ENCODE measurements at regions not wholly inside any gene's neighbourhood (a gene's known extent, or its start where the extent isn't known, plus 50 kb on each side); places are given as distances from the start of the nearest gene placed in this dataset.

- DNase-seq (ENCODE audit: insufficient read length, low spot score): no peak
- no peak for FAIRE-seq
- TF ChIP-seq POU2F2 (IDR thresholded peaks at IDR 0.05; ENCODE audit: low read depth, low read length) (no peak), PAX5 (IDR thresholded peaks at IDR 0.05; ENCODE audit: insufficient read depth, low read length, severe bottlenecking) (no peak), TAF1 (IDR thresholded peaks at IDR 0.05; ENCODE audit: low read depth, low read length) (no peak), SPI1 (IDR thresholded peaks at IDR 0.05; ENCODE audit: low read depth, low read length) (no peak), POLR2A (IDR thresholded peaks at IDR 0.05; ENCODE audit: low read depth, low read length) (no peak), POLR2AphosphoS5 (IDR thresholded peaks at IDR 0.05; ENCODE audit: low read depth, low read length) (no peak)
Observed at GRCh38 chr14:58776516-58776915, 138.8 kb downstream of the DACT1 start.

GRCh38 chr14:58777541-58777979 lies 139.8 kb downstream of the DACT1 start:
- TF ChIP-seq PAX5 (IDR thresholded peaks at IDR 0.05; ENCODE audit: insufficient read depth, low read length, severe bottlenecking): no peak

GRCh38 chr14:58778202-58778601 lies 140.4 kb downstream of the DACT1 start:
- TF ChIP-seq POU2F2 (IDR thresholded peaks at IDR 0.05; ENCODE audit: low read depth, low read length): no peak
- TF ChIP-seq PAX5 (IDR thresholded peaks at IDR 0.05; ENCODE audit: insufficient read depth, low read length, severe bottlenecking): no peak
- no peak for TF ChIP-seq POLR2AphosphoS5 (IDR thresholded peaks at IDR 0.05; ENCODE audit: low read depth, low read length)
- no peak for TF ChIP-seq SPI1 (IDR thresholded peaks at IDR 0.05; ENCODE audit: low read depth, low read length)
- no peak for TF ChIP-seq TAF1 (IDR thresholded peaks at IDR 0.05; ENCODE audit: low read depth, low read length)
- no peak for TF ChIP-seq POLR2A (IDR thresholded peaks at IDR 0.05; ENCODE audit: low read depth, low read length)
- no peak for FAIRE-seq

More at GRCh38 chr14:58777541-58777979, 139.8 kb downstream of the DACT1 start:
- DNase-seq (ENCODE audit: insufficient read length, low spot score) (no peak), FAIRE-seq (no peak)

GRCh38 chr14:58779376-58779775 lies 141.6 kb downstream of the DACT1 start:
- FAIRE-seq: no peak
- no peak for DNase-seq (ENCODE audit: insufficient read length, low spot score)
- no peak for TF ChIP-seq POLR2AphosphoS5 (IDR thresholded peaks at IDR 0.05; ENCODE audit: low read depth, low read length)
- TF ChIP-seq PAX5 (IDR thresholded peaks at IDR 0.05; ENCODE audit: insufficient read depth, low read length, severe bottlenecking): no peak
- no peak for TF ChIP-seq POU2F2 (IDR thresholded peaks at IDR 0.05; ENCODE audit: low read depth, low read length)
- no peak for TF ChIP-seq SPI1 (IDR thresholded peaks at IDR 0.05; ENCODE audit: low read depth, low read length)
- no peak for TF ChIP-seq TAF1 (IDR thresholded peaks at IDR 0.05; ENCODE audit: low read depth, low read length)
- no peak for TF ChIP-seq POLR2A (IDR thresholded peaks at IDR 0.05; ENCODE audit: low read depth, low read length)

More at GRCh38 chr14:58778202-58778601, 140.4 kb downstream of the DACT1 start:
- no peak for DNase-seq (ENCODE audit: insufficient read length, low spot score)

- FAIRE-seq: no peak
- no peak for TF ChIP-seq SPI1 (IDR thresholded peaks at IDR 0.05; ENCODE audit: low read depth, low read length)
- no peak for TF ChIP-seq TAF1 (IDR thresholded peaks at IDR 0.05; ENCODE audit: low read depth, low read length)
- TF ChIP-seq POU2F2 (IDR thresholded peaks at IDR 0.05; ENCODE audit: low read depth, low read length): no peak
- no peak for TF ChIP-seq POLR2A (IDR thresholded peaks at IDR 0.05; ENCODE audit: low read depth, low read length)
- TF ChIP-seq POLR2AphosphoS5 (IDR thresholded peaks at IDR 0.05; ENCODE audit: low read depth, low read length): no peak
- TF ChIP-seq PAX5 (IDR thresholded peaks at IDR 0.05; ENCODE audit: insufficient read depth, low read length, severe bottlenecking): no peak
- DNase-seq (ENCODE audit: insufficient read length, low spot score): no peak
Observed at GRCh38 chr14:58780185-58780584, 142.4 kb downstream of the DACT1 start.

GRCh38 chr14:58780605-58781004 lies 142.8 kb downstream of the DACT1 start:
- FAIRE-seq: no peak
- TF ChIP-seq POLR2A (IDR thresholded peaks at IDR 0.05; ENCODE audit: low read depth, low read length) (no peak), POU2F2 (IDR thresholded peaks at IDR 0.05; ENCODE audit: low read depth, low read length) (no peak), POLR2AphosphoS5 (IDR thresholded peaks at IDR 0.05; ENCODE audit: low read depth, low read length) (no peak), TAF1 (IDR thresholded peaks at IDR 0.05; ENCODE audit: low read depth, low read length) (no peak), PAX5 (IDR thresholded peaks at IDR 0.05; ENCODE audit: insufficient read depth, low read length, severe bottlenecking) (no peak), SPI1 (IDR thresholded peaks at IDR 0.05; ENCODE audit: low read depth, low read length) (no peak)

GRCh38 chr14:58782011-58782410 lies 144.2 kb downstream of the DACT1 start:
- FAIRE-seq: no peak
- no peak for DNase-seq (ENCODE audit: insufficient read length, low spot score)
- TF ChIP-seq POU2F2 (IDR thresholded peaks at IDR 0.05; ENCODE audit: low read depth, low read length) (no peak), POLR2AphosphoS5 (IDR thresholded peaks at IDR 0.05; ENCODE audit: low read depth, low read length) (no peak)

More at GRCh38 chr14:58780605-58781004, 142.8 kb downstream of the DACT1 start:
- DNase-seq (ENCODE audit: insufficient read length, low spot score): no peak

GRCh38 chr14:58783792-58784511 lies 146.2 kb downstream of the DACT1 start:
- FAIRE-seq: no peak
- TF ChIP-seq TAF1 (IDR thresholded peaks at IDR 0.05; ENCODE audit: low read depth, low read length) (no peak), POLR2A (IDR thresholded peaks at IDR 0.05; ENCODE audit: low read depth, low read length) (no peak), PAX5 (IDR thresholded peaks at IDR 0.05; ENCODE audit: insufficient read depth, low read length, severe bottlenecking) (no peak), POU2F2 (IDR thresholded peaks at IDR 0.05; ENCODE audit: low read depth, low read length) (no peak)
- no peak for DNase-seq (ENCODE audit: insufficient read length, low spot score)

GRCh38 chr14:58784931-58785330 lies 147.2 kb downstream of the DACT1 start:
- TF ChIP-seq TAF1 (IDR thresholded peaks at IDR 0.05; ENCODE audit: low read depth, low read length) (no peak), POLR2A (IDR thresholded peaks at IDR 0.05; ENCODE audit: low read depth, low read length) (no peak), POLR2AphosphoS5 (IDR thresholded peaks at IDR 0.05; ENCODE audit: low read depth, low read length) (no peak), PAX5 (IDR thresholded peaks at IDR 0.05; ENCODE audit: insufficient read depth, low read length, severe bottlenecking) (no peak), POU2F2 (IDR thresholded peaks at IDR 0.05; ENCODE audit: low read depth, low read length) (no peak), SPI1 (IDR thresholded peaks at IDR 0.05; ENCODE audit: low read depth, low read length) (no peak)
- DNase-seq (ENCODE audit: insufficient read length, low spot score): no peak
- FAIRE-seq: no peak

- FAIRE-seq (no peak), DNase-seq (ENCODE audit: insufficient read length, low spot score) (no peak)
- TF ChIP-seq SPI1 (IDR thresholded peaks at IDR 0.05; ENCODE audit: low read depth, low read length) (no peak), POLR2A (IDR thresholded peaks at IDR 0.05; ENCODE audit: low read depth, low read length) (no peak), PAX5 (IDR thresholded peaks at IDR 0.05; ENCODE audit: insufficient read depth, low read length, severe bottlenecking) (no peak), POLR2AphosphoS5 (IDR thresholded peaks at IDR 0.05; ENCODE audit: low read depth, low read length) (no peak)
Observed at GRCh38 chr14:58785701-58786100, 147.9 kb downstream of the DACT1 start.
